Tibial nerve (tissue), 4 donors: ENCODE measurements at regions not wholly inside any gene's neighbourhood (a gene's known extent, or its start where the extent isn't known, plus 50 kb on each side); places are given as distances from the start of the nearest gene placed in this dataset.

Experiments used
- DNase-seq, 2 donors: peaks; one replicate each; pipeline ENCODE4 v3.0.0-alpha.2; 2019; ENCODE audit warnings: low spot score in 2 of 2
- H3K27ac ChIP-seq, 4 donors: fragments of 200-600 bp; sonication (generic) in 3 of 4; one replicate each; pipeline ENCODE4 v1.5.1; 2017 to 2019; ENCODE audit warnings: mild to moderate bottlenecking in 1 of 4
- H3K27me3 ChIP-seq, 2 donors: fragments of 200-600 bp; sonication (generic) in 1 of 2; one replicate each; pipeline versions ENCODE4 v1.5.1 to v1.6.0; 2017 to 2019
- H3K36me3 ChIP-seq, 3 donors: fragments of 200-600 bp; sonication (generic); one replicate each; pipeline ENCODE4 v1.5.1; 2018 to 2019
- H3K4me1 ChIP-seq, 4 donors: fragments of 200-600 bp; sonication (generic) in 3 of 4; one replicate each; pipeline ENCODE4 v1.5.1; 2017 to 2019
- H3K4me3 ChIP-seq, 4 donors: fragments of 200-600 bp; sonication (generic) in 3 of 4; one replicate each; pipeline ENCODE4 v1.5.1; 2017 to 2019; ENCODE audit warnings: mild to moderate bottlenecking in 1 of 4, moderate library complexity in 1 of 4
- H3K9me3 ChIP-seq, 4 donors: fragments of 200-600 bp; sonication (generic) in 3 of 4; one replicate each; pipeline ENCODE4 v1.5.1; 2017 to 2019
- CTCF ChIP-seq, 5 experiments: fragments of 200-600 bp in 3 of 5; fragments of 450-650 bp in 2 of 5; sonication (generic) in 3 of 5; IDR thresholded peaks; one replicate each; pipeline ENCODE4 v1.5.1; 2016 to 2019; ENCODE audit warnings: antibody characterized with exemption in 5 of 5, mild to moderate bottlenecking in 3 of 5, moderate library complexity in 2 of 5
- EP300 ChIP-seq, 2 donors: sonication (generic); formaldehyde crosslinking; IDR thresholded peaks; one replicate each; pipeline ENCODE4 v1.6.1; 2017; ENCODE audit warnings: antibody characterized with exemption in 2 of 2, mild to moderate bottlenecking in 1 of 2
- POLR2A ChIP-seq, 2 donors: fragments of 450-650 bp; IDR thresholded peaks; one replicate each; pipeline ENCODE4 v1.6.1; 2017; ENCODE audit warnings: antibody characterized with exemption in 2 of 2, mild to moderate bottlenecking in 2 of 2, moderate library complexity in 2 of 2
- WGBS, 2 donors: methylation state at CpG; one replicate each; pipeline ENCODE4 v1.1.5; 2018; 5-methylcytosine and 5-hydroxymethylcytosine counted together

GRCh38 chr4:127181001-127181400 lies 451.8 kb upstream of the INTU start:
- Histone ChIP-seq H3K4me1 (no peaks in the 10 kb centered on the region), H3K27me3 (no peaks in the 10 kb centered on the region), H3K36me3 (no peaks in the 10 kb centered on the region), H3K4me3 (no peak overlapping the region), H3K27ac (no peak overlapping the region), H3K9me3 (peaks cover 0 to 11% (median 0%) of the 10 kb centered on the region in 4 donors)
- no peak for DNase-seq
- TF ChIP-seq POLR2A (IDR thresholded peaks at IDR 0.05), result no peak
- TF ChIP-seq EP300 (IDR thresholded peaks at IDR 0.05), result no peak
- no peak for TF ChIP-seq CTCF (IDR thresholded peaks at IDR 0.05)

DNA sequence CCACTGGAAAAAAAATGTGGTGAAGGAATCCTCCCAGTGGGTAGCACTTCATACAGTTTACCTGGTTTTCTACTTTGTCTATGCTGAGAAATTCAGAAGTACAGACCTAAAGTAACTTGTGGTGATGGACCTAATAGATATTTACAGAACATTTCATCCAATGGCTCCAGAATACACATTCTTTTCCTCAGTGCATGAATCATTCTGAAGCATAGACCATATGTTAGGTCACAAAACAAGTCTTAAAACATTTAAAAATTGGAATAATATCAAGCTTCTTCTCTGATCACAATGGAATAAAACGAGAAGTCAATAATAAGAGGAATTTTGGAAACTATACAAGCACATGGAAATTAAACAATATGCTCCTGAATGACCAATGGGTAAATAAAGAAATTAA lies 450.1 kb upstream of the INTU start:
- no peaks in the 10 kb centered on the region for H3K36me3 ChIP-seq
- peaks cover 0 to 11% (median 0%) of the 10 kb centered on the region in 4 donors for H3K9me3 ChIP-seq
- H3K27me3 ChIP-seq, result no peaks in the 10 kb centered on the region
- DNase-seq, result no peak
- TF ChIP-seq CTCF (IDR thresholded peaks at IDR 0.05) (no peak), POLR2A (IDR thresholded peaks at IDR 0.05) (no peak), EP300 (IDR thresholded peaks at IDR 0.05) (no peak)
- H3K4me1 ChIP-seq, result no peaks in the 10 kb centered on the region
- WGBS, 2 donors, result 46 to 60% methylated on average over 1 of the region's 1 CpG
- no peak overlapping the region for H3K27ac ChIP-seq
- no peak overlapping the region for H3K4me3 ChIP-seq

DNA sequence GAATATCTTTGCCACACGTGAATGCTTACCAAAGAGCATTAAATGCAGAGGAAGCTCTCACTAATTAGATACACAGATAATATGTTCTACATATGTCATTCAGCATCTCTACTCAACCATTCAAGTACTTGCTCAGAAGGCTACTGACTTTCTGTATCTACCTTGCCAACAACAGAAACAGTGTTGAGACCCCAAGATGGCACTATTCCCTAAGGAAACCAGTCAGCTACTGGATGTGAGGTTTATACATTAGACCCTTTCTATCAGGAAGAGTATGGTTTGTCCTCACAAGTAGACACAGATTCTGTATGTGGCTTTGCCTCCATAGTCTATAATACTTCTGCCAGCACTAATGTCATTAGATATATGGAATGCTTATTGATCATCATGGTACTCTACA lies 443.9 kb upstream of the INTU start:
- TF ChIP-seq EP300 (IDR thresholded peaks at IDR 0.05) (no peak), CTCF (IDR thresholded peaks at IDR 0.05) (no peak), POLR2A (IDR thresholded peaks at IDR 0.05) (no peak)
- Histone ChIP-seq H3K4me1 (no peaks in the 10 kb centered on the region), H3K27me3 (no peaks in the 10 kb centered on the region), H3K27ac (no peak overlapping the region), H3K36me3 (no peaks in the 10 kb centered on the region), H3K9me3 (peaks cover 0 to 11% (median 0%) of the 10 kb centered on the region in 4 donors), H3K4me3 (no peak overlapping the region)
- no peak for DNase-seq
- WGBS, 2 donors, result 79 to 81% methylated on average over 1 of the region's 1 CpG

GRCh38 chr4:127194281-127194680 lies 438.5 kb upstream of the INTU start:
- H3K27me3 ChIP-seq, result no peaks in the 10 kb centered on the region
- peaks cover 0 to 4% (median 0%) of the 10 kb centered on the region in 4 donors for H3K9me3 ChIP-seq
- H3K4me1 ChIP-seq, result no peaks in the 10 kb centered on the region
- no peak for DNase-seq
- TF ChIP-seq POLR2A (IDR thresholded peaks at IDR 0.05), result no peak
- no peak for TF ChIP-seq EP300 (IDR thresholded peaks at IDR 0.05)
- no peak for TF ChIP-seq CTCF (IDR thresholded peaks at IDR 0.05)
- no peak overlapping the region for H3K4me3 ChIP-seq
- no peaks in the 10 kb centered on the region for H3K36me3 ChIP-seq
- 86 to 94% methylated on average over 1 of the region's 1 CpG for WGBS, 2 donors
- no peak overlapping the region for H3K27ac ChIP-seq

DNA sequence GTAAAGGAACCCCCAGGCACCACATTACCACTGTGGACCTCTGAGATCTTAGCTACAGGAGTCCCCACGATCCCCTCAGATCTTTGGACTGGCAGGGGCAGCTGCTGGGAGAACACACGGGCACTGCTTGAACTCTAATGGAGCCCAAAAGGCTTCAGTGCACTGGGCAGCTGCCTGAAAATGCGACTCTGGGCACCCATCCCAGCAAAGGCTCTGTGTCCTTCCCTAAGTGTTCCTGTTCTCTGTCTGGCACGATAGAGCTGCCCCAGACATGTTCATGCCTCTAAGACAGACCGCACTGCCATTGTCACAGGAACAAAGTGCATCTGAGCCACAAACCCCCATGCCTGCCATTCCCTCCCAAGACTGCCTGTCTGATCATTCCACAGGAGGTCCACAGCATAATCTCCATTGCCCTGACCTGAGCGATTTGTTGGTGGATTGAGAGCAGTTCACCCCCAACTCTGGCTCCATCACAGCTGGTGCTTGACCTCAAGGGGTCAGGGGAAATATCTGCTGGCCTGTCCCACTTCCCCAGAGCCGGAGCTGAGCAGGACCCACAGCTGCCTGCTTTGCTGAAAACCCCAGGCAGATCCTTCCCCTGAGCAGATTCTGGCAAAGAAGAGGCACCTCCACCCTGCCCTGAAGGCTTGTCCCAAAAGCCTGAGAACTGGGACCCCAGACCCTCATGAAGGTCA lies 436.0 kb upstream of the INTU start:
- H3K36me3 ChIP-seq, result no peaks in the 10 kb centered on the region
- peaks cover 0 to 13% (median 0%) of the 10 kb centered on the region in 4 donors for H3K9me3 ChIP-seq
- H3K27me3 ChIP-seq, result no peaks in the 10 kb centered on the region
- no peaks in the 10 kb centered on the region for H3K4me1 ChIP-seq
- no peak for DNase-seq
- WGBS, 2 donors, result 44% methylated on average over 6 to 7 of the region's 7 CpGs
- H3K4me3 ChIP-seq, result no peak overlapping the region
- no peak overlapping the region for H3K27ac ChIP-seq
- TF ChIP-seq EP300 (IDR thresholded peaks at IDR 0.05) (no peak), CTCF (IDR thresholded peaks at IDR 0.05) (no peak), POLR2A (IDR thresholded peaks at IDR 0.05) (no peak)
